ENCODE measurements at regions not wholly inside any gene's neighbourhood (a gene's known extent, or its start where the extent isn't known, plus 50 kb on each side); places are given as distances from the start of the nearest gene placed in this dataset.

- H3K4me2 ChIP-seq (ENCODE audit: extremely low read depth, insufficient read depth, low read length), result no peak overlapping the region
- DNase-seq (ENCODE audit: low read depth in 2 of 2), result no peak
- TF ChIP-seq EZH2 (IDR thresholded peaks at IDR 0.05; ENCODE audit: low read length, missing control alignments), result no peak
- TF ChIP-seq, protein P1, sequence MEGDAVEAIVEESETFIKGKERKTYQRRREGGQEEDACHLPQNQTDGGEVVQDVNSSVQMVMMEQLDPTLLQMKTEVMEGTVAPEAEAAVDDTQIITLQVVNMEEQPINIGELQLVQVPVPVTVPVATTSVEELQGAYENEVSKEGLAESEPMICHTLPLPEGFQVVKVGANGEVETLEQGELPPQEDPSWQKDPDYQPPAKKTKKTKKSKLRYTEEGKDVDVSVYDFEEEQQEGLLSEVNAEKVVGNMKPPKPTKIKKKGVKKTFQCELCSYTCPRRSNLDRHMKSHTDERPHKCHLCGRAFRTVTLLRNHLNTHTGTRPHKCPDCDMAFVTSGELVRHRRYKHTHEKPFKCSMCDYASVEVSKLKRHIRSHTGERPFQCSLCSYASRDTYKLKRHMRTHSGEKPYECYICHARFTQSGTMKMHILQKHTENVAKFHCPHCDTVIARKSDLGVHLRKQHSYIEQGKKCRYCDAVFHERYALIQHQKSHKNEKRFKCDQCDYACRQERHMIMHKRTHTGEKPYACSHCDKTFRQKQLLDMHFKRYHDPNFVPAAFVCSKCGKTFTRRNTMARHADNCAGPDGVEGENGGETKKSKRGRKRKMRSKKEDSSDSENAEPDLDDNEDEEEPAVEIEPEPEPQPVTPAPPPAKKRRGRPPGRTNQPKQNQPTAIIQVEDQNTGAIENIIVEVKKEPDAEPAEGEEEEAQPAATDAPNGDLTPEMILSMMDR (conservative IDR thresholded peaks at IDR 0.05 in 1 of 2, IDR thresholded peaks at IDR 0.05 in 1 of 2; ENCODE audit: low read depth in 1 of 2, low read length in 2 of 2), result no peak
- H2AFZ ChIP-seq (ENCODE audit: low read length), result no peak overlapping the region
- no peaks in the 10 kb centered on the region for H3K36me3 ChIP-seq (ENCODE audit: control insufficient read depth, insufficient read depth, low read length)
- H4K20me1 ChIP-seq (ENCODE audit: control insufficient read depth, extremely low read depth, insufficient read depth, low read length), result no peaks in the 10 kb centered on the region
- H3K4me1 ChIP-seq (ENCODE audit: control insufficient read depth, extremely low read depth, insufficient read depth, low read length), result no peaks in the 10 kb centered on the region
- no peak overlapping the region for H3K4me3 ChIP-seq (replicated peaks in 1 of 4; ENCODE audit: control extremely low read depth in 1 of 4, insufficient read depth in 1 of 4, low read depth in 3 of 4, low read length in 4 of 4)
- no peaks in the 10 kb centered on the region for H3K27me3 ChIP-seq (ENCODE audit: control insufficient read depth, insufficient read depth, low read length)
- H3K27ac ChIP-seq (ENCODE audit: insufficient read depth, low read length), result no peak overlapping the region
- no peaks in the 10 kb centered on the region for H3K79me2 ChIP-seq (ENCODE audit: control insufficient read depth, insufficient read depth, low read length)
- H3K9me3 ChIP-seq (ENCODE audit: control insufficient read depth, insufficient read depth, low read depth, low read length), result no peaks in the 10 kb centered on the region
- no peak overlapping the region for H3K9ac ChIP-seq (ENCODE audit: insufficient read depth, low read length)
These were observed 454.9 kb downstream of the FOXO1 start for GRCh38 chr13:40211586-40211968.

DNA sequence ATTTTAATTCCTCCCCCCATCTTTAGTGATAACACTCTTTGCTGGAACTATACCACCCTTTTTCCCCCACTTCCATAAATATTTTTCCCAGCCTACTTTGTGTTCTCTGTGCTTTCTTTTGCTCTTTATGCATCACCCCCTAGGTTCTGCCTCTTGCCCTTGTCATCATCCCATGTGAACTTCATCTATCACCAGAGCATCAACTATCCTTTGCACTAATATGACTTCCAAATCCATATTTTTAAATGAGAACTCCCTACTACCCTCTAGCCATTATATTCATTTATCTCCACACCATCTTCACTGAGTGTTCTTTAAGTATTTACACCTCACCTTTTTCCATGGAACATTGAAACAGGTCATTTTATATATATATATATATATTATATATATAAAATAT lies 452.7 kb downstream of the FOXO1 start:
- Histone ChIP-seq H3K27me3 (ENCODE audit: control insufficient read depth, insufficient read depth, low read length) (no peaks in the 10 kb centered on the region), H4K20me1 (ENCODE audit: control insufficient read depth, extremely low read depth, insufficient read depth, low read length) (no peaks in the 10 kb centered on the region), H3K4me1 (ENCODE audit: control insufficient read depth, extremely low read depth, insufficient read depth, low read length) (no peaks in the 10 kb centered on the region), H3K27ac (ENCODE audit: insufficient read depth, low read length) (no peak overlapping the region), H3K9ac (ENCODE audit: insufficient read depth, low read length) (no peak overlapping the region), H3K9me3 (ENCODE audit: control insufficient read depth, insufficient read depth, low read depth, low read length) (no peaks in the 10 kb centered on the region), H3K4me3 (replicated peaks in 1 of 4; ENCODE audit: control extremely low read depth in 1 of 4, insufficient read depth in 1 of 4, low read depth in 3 of 4, low read length in 4 of 4) (no peak overlapping the region), H3K36me3 (ENCODE audit: control insufficient read depth, insufficient read depth, low read length) (no peaks in the 10 kb centered on the region), H3K4me2 (ENCODE audit: extremely low read depth, insufficient read depth, low read length) (no peak overlapping the region), H3K79me2 (ENCODE audit: control insufficient read depth, insufficient read depth, low read length) (no peaks in the 10 kb centered on the region), H2AFZ (ENCODE audit: low read length) (no peak overlapping the region)
- TF ChIP-seq, protein P1 (conservative IDR thresholded peaks at IDR 0.05 in 1 of 2, IDR thresholded peaks at IDR 0.05 in 1 of 2; ENCODE audit: low read depth in 1 of 2, low read length in 2 of 2), result no peak
- TF ChIP-seq EZH2 (IDR thresholded peaks at IDR 0.05; ENCODE audit: low read length, missing control alignments), result no peak
- no peak for DNase-seq (ENCODE audit: low read depth in 2 of 2)

DNA sequence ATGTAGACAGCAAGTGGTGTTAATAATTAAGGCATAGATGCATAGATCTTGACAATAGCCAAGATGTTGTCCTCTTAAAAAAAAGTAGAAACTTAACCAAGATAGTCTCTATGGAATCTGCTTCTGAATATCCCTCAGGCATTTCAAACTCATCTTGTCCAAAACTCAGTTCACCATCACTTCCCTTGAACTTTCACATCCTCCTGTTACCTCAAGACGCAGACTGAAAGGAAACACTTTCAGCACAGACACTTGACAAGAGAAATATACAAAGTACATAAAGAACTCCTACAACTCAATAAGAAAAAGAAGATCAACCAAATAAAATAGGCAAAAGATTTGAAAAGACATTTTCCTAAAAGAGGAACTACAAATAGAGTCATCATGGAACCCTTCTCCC lies 451.1 kb downstream of the FOXO1 start:
- H3K36me3 ChIP-seq (ENCODE audit: control insufficient read depth, insufficient read depth, low read length), result no peaks in the 10 kb centered on the region
- no peak overlapping the region for H3K27ac ChIP-seq (ENCODE audit: insufficient read depth, low read length)
- no peaks in the 10 kb centered on the region for H3K27me3 ChIP-seq (ENCODE audit: control insufficient read depth, insufficient read depth, low read length)
- no peak overlapping the region for H3K4me3 ChIP-seq (replicated peaks in 1 of 4; ENCODE audit: control extremely low read depth in 1 of 4, insufficient read depth in 1 of 4, low read depth in 3 of 4, low read length in 4 of 4)
- DNase-seq (ENCODE audit: low read depth in 2 of 2), result no peak
- no peaks in the 10 kb centered on the region for H4K20me1 ChIP-seq (ENCODE audit: control insufficient read depth, extremely low read depth, insufficient read depth, low read length)
- no peak overlapping the region for H3K9ac ChIP-seq (ENCODE audit: insufficient read depth, low read length)
- H3K4me2 ChIP-seq (ENCODE audit: extremely low read depth, insufficient read depth, low read length), result no peak overlapping the region
- no peaks in the 10 kb centered on the region for H3K9me3 ChIP-seq (ENCODE audit: control insufficient read depth, insufficient read depth, low read depth, low read length)
- H2AFZ ChIP-seq (ENCODE audit: low read length), result no peak overlapping the region
- no peak for TF ChIP-seq EZH2 (IDR thresholded peaks at IDR 0.05; ENCODE audit: low read length, missing control alignments)
- TF ChIP-seq, protein P1 (conservative IDR thresholded peaks at IDR 0.05 in 1 of 2, IDR thresholded peaks at IDR 0.05 in 1 of 2; ENCODE audit: low read depth in 1 of 2, low read length in 2 of 2), result no peak
- H3K79me2 ChIP-seq (ENCODE audit: control insufficient read depth, insufficient read depth, low read length), result no peaks in the 10 kb centered on the region
- no peaks in the 10 kb centered on the region for H3K4me1 ChIP-seq (ENCODE audit: control insufficient read depth, extremely low read depth, insufficient read depth, low read length)

Data from fibroblast of lung (primary cell).